Bronchial epithelial cell (primary cell): ENCODE measurements at regions not wholly inside any gene's neighbourhood (a gene's known extent, or its start where the extent isn't known, plus 50 kb on each side); places are given as distances from the start of the nearest gene placed in this dataset.
"Not testable (repeated sequence)": the region's sequence is repeated elsewhere in the genome, so short reads cannot be mapped to it uniquely, and the experiment has no call there.

Experiments used
- DNase-seq: peaks from one replicate; pipeline ENCODE4 v3.0.0-alpha.2; 2010; ENCODE audit warnings: low read depth
- FAIRE-seq: peaks from 2 replicates; lab custom pipeline; 2011; peaks lifted over from hg19 to GRCh38; lab: Jason Lieb, UNC
- H3K27me3 ChIP-seq: 2 replicates; pipeline ENCODE4 v1.5.1; 2011; ENCODE audit warnings: low read length; ENCODE audit not compliant: control insufficient read depth, insufficient read depth
- H3K36me3 ChIP-seq: 2 replicates; pipeline ENCODE4 v1.5.1; 2011; ENCODE audit warnings: low read length; ENCODE audit not compliant: control insufficient read depth, insufficient read depth
- H3K4me3 ChIP-seq: 2 replicates; pipeline ENCODE4 v1.5.1; 2011; ENCODE audit warnings: mild to moderate bottlenecking, low read depth, low read length, control low read depth
- CTCF ChIP-seq: IDR thresholded peaks from 2 replicates; pipeline ENCODE4 v1.5.1; 2011; ENCODE audit warnings: mild to moderate bottlenecking, moderate library complexity, low read length, control low read depth, inconsistent platforms; ENCODE audit not compliant: insufficient read depth, severe bottlenecking

- no peak for DNase-seq
- H3K36me3 ChIP-seq, result no peaks in the 10 kb centered on the region
These were observed 138.0 kb downstream of the THBS2 start for GRCh38 chr6:169115632-169116031.

GRCh38 chr6:169114632-169115031, 139.0 kb downstream of the THBS2 start:
- H3K4me3 ChIP-seq, DNase-seq, FAIRE-seq, H3K36me3 ChIP-seq, H3K27me3 ChIP-seq: not testable (repeated sequence)

More at GRCh38 chr6:169115632-169116031, 138.0 kb downstream of the THBS2 start:
- TF ChIP-seq CTCF, result no peak
- no peak for FAIRE-seq
- Histone ChIP-seq H3K4me3 (no peak overlapping the region), H3K27me3 (no peaks in the 10 kb centered on the region)

GRCh38 chr6:169112483-169113320, 140.9 kb downstream of the THBS2 start:
- no peaks in the 10 kb centered on the region for H3K27me3 ChIP-seq
- H3K36me3 ChIP-seq, result no peaks in the 10 kb centered on the region
- no peak for TF ChIP-seq CTCF
- DNase-seq (no peak), FAIRE-seq (no peak)
- H3K4me3 ChIP-seq, result no peak overlapping the region

GRCh38 chr6:169111203-169111602, 142.4 kb downstream of the THBS2 start:
- no peak for TF ChIP-seq CTCF
- Histone ChIP-seq H3K36me3 (no peaks in the 10 kb centered on the region), H3K27me3 (no peaks in the 10 kb centered on the region), H3K4me3 (no peak overlapping the region)
- FAIRE-seq (no peak), DNase-seq (no peak)

GRCh38 chr6:169109411-169110220, 144.0 kb downstream of the THBS2 start:
- DNase-seq (no peak), FAIRE-seq (no peak)
- Histone ChIP-seq H3K36me3 (no peaks in the 10 kb centered on the region), H3K27me3 (no peaks in the 10 kb centered on the region), H3K4me3 (no peak overlapping the region)
- TF ChIP-seq CTCF, result no peak

- no peaks in the 10 kb centered on the region for H3K36me3 ChIP-seq
- TF ChIP-seq CTCF, result no peak
- FAIRE-seq (no peak), DNase-seq (no peak)
- H3K4me3 ChIP-seq, result no peak overlapping the region
- no peaks in the 10 kb centered on the region for H3K27me3 ChIP-seq
These were observed 144.9 kb downstream of the THBS2 start for GRCh38 chr6:169108753-169109152.
